Thyroid gland (tissue), 4 donors: ENCODE measurements at regions not wholly inside any gene's neighbourhood (a gene's known extent, or its start where the extent isn't known, plus 50 kb on each side); places are given as distances from the start of the nearest gene placed in this dataset.

Source experiments
- DNase-seq, 2 donors: peaks; one replicate each; pipeline ENCODE4 v3.0.0-alpha.2; 2019
- H3K27ac ChIP-seq, 3 donors: fragments of 200-600 bp; sonication (generic); 1 replicate in 2 of 3; 2 replicates in 1 of 3; pipeline ENCODE4 v1.5.1; 2016 to 2019; ENCODE audit warnings: mild to moderate bottlenecking in 1 of 3, moderate library complexity in 1 of 3
- H3K27me3 ChIP-seq: fragments of 200-600 bp; sonication (generic); one replicate; pipeline ENCODE4 v1.5.1; 2019
- H3K36me3 ChIP-seq, 2 donors: fragments of 200-600 bp; sonication (generic); one replicate each; pipeline ENCODE4 v1.5.1; 2016 to 2019
- H3K4me1 ChIP-seq, 2 donors: fragments of 200-600 bp; sonication (generic); one replicate each; pipeline ENCODE4 v1.5.1; 2017 to 2019
- H3K4me3 ChIP-seq, 3 donors: fragments of 200-600 bp; sonication (generic); replicated peaks in 1 of 3; 1 replicate in 2 of 3; 2 replicates in 1 of 3; pipeline ENCODE4 v1.5.1; 2016; ENCODE audit warnings: mild to moderate bottlenecking in 1 of 3
- H3K9me3 ChIP-seq: fragments of 200-600 bp; sonication (generic); one replicate; pipeline ENCODE4 v1.5.1; 2017
- POLR2A ChIP-seq, 2 donors: fragments of 450-650 bp; IDR thresholded peaks; one replicate each; pipeline ENCODE4 v1.6.1; 2017; ENCODE audit warnings: antibody characterized with exemption in 2 of 2, mild to moderate bottlenecking in 2 of 2, moderate library complexity in 1 of 2
- WGBS, 2 donors: methylation state at CpG; one replicate each; pipeline ENCODE4 v1.1.5; 2017; 5-methylcytosine and 5-hydroxymethylcytosine counted together
- intact Hi-C: fragments of 100-400 bp; cut with DNase I; formaldehyde crosslinking; loops from one replicate; pipeline ENCODE4 v1.15.1; 2023
- TF ChIP-seq, protein P1 (sequence below), 6 experiments: fragments of 200-600 bp in 3 of 6; fragments of 450-650 bp in 3 of 6; sonication (generic) in 3 of 6; IDR thresholded peaks; one replicate each; pipeline ENCODE4 v1.5.1; 2016 to 2019; ENCODE audit warnings: antibody characterized with exemption in 6 of 6, mild to moderate bottlenecking in 2 of 6, inconsistent platforms in 1 of 6, moderate library complexity in 1 of 6

GRCh38 chr3:80470433-80470832 lies 702.6 kb upstream of the ROBO1 start:
- intact Hi-C loops = no loop called here
- no peak overlapping the region for H3K27ac ChIP-seq
- no peak for DNase-seq
- H3K9me3 ChIP-seq = no peaks in the 10 kb centered on the region
- no peaks in the 10 kb centered on the region for H3K4me1 ChIP-seq
- H3K4me3 ChIP-seq = no peak overlapping the region
- H3K36me3 ChIP-seq = no peaks in the 10 kb centered on the region
- no peak for TF ChIP-seq POLR2A (IDR thresholded peaks at IDR 0.05)
- no peaks in the 10 kb centered on the region for H3K27me3 ChIP-seq
- 72 to 82% methylated on average over 2 of the region's 2 CpGs for WGBS, 2 donors

GRCh38 chr3:80465746-80466145 lies 697.9 kb upstream of the ROBO1 start:
- Histone ChIP-seq H3K9me3 (no peaks in the 10 kb centered on the region), H3K27ac (no peak overlapping the region), H3K4me3 (no peak overlapping the region), H3K36me3 (no peaks in the 10 kb centered on the region), H3K4me1 (no peaks in the 10 kb centered on the region), H3K27me3 (no peaks in the 10 kb centered on the region)
- intact Hi-C loops = no loop called here
- 85 to 97% methylated on average over 1 of the region's 1 CpG for WGBS, 2 donors
- no peak for DNase-seq
- TF ChIP-seq, protein P1, sequence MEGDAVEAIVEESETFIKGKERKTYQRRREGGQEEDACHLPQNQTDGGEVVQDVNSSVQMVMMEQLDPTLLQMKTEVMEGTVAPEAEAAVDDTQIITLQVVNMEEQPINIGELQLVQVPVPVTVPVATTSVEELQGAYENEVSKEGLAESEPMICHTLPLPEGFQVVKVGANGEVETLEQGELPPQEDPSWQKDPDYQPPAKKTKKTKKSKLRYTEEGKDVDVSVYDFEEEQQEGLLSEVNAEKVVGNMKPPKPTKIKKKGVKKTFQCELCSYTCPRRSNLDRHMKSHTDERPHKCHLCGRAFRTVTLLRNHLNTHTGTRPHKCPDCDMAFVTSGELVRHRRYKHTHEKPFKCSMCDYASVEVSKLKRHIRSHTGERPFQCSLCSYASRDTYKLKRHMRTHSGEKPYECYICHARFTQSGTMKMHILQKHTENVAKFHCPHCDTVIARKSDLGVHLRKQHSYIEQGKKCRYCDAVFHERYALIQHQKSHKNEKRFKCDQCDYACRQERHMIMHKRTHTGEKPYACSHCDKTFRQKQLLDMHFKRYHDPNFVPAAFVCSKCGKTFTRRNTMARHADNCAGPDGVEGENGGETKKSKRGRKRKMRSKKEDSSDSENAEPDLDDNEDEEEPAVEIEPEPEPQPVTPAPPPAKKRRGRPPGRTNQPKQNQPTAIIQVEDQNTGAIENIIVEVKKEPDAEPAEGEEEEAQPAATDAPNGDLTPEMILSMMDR (IDR thresholded peaks at IDR 0.05) = no peak
- TF ChIP-seq POLR2A (IDR thresholded peaks at IDR 0.05) = no peak

GRCh38 chr3:80451393-80451792 lies 683.6 kb upstream of the ROBO1 start:
- intact Hi-C loops = no loop called here
- no peak overlapping the region for H3K27ac ChIP-seq
- no peak for DNase-seq
- no peaks in the 10 kb centered on the region for H3K4me1 ChIP-seq
- no peaks in the 10 kb centered on the region for H3K27me3 ChIP-seq
- H3K4me3 ChIP-seq = no peak overlapping the region
- no peaks in the 10 kb centered on the region for H3K9me3 ChIP-seq
- no peaks in the 10 kb centered on the region for H3K36me3 ChIP-seq
- TF ChIP-seq, protein P1 (IDR thresholded peaks at IDR 0.05) = no peak
- TF ChIP-seq POLR2A (IDR thresholded peaks at IDR 0.05) = no peak

DNA sequence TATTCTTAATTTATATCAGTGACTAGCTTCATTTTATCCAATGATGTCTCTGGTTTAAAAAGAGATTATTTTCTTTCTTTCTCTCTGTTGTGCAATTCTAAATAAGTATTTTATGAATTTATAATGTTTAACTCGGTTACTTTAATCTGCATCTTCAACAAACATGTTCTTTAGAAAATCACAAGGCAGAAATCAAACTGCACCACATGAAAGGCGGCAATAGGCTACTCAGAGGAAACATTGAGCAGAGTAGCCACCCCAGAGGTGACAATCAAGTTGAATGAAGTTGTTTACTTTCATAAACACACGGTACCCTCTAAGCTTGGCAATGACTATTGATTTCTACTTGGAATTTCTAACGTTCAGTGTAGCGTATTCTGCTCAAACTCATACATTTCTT lies 677.8 kb upstream of the ROBO1 start:
- no peak overlapping the region for H3K27ac ChIP-seq
- no peaks in the 10 kb centered on the region for H3K4me1 ChIP-seq
- no peaks in the 10 kb centered on the region for H3K36me3 ChIP-seq
- H3K27me3 ChIP-seq = no peaks in the 10 kb centered on the region
- no peak overlapping the region for H3K4me3 ChIP-seq
- H3K9me3 ChIP-seq = no peaks in the 10 kb centered on the region
- intact Hi-C loops = no loop called here
- WGBS, 2 donors = 73 to 74% methylated on average over 5 of the region's 5 CpGs
- TF ChIP-seq, protein P1 (IDR thresholded peaks at IDR 0.05) = no peak
- no peak for TF ChIP-seq POLR2A (IDR thresholded peaks at IDR 0.05)
- no peak for DNase-seq

DNA sequence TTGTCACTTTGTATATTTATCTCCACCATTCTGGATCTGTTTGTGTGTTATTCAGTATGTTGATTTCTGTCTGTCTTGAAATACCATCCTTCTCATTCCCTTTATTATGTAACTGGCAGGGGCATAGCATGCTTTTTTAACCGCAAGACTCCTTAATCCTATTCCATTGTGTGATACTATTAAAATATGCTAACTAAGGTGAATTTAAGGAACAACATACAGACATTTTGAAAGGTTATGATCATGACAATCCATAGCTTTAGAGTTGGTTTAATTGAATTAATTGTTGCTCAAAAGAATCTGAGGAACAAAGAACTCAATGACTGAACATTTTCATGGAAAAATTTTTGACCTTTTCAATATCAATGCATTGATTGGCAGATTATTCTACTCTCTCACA lies 677.3 kb upstream of the ROBO1 start:
- no peak for DNase-seq
- Histone ChIP-seq H3K27me3 (no peaks in the 10 kb centered on the region), H3K9me3 (no peaks in the 10 kb centered on the region), H3K4me1 (no peaks in the 10 kb centered on the region), H3K27ac (no peak overlapping the region), H3K36me3 (no peaks in the 10 kb centered on the region), H3K4me3 (no peak overlapping the region)
- intact Hi-C loops = no loop called here
- WGBS, 2 donors = 73 to 78% methylated on average over 1 of the region's 1 CpG
- no peak for TF ChIP-seq POLR2A (IDR thresholded peaks at IDR 0.05)

- no peaks in the 10 kb centered on the region for H3K4me1 ChIP-seq
- H3K27ac ChIP-seq = no peak overlapping the region
- DNase-seq = no peak
- no peaks in the 10 kb centered on the region for H3K27me3 ChIP-seq
- 75 to 81% methylated on average over 4 of the region's 4 CpGs for WGBS, 2 donors
- intact Hi-C loops = no loop called here
- no peaks in the 10 kb centered on the region for H3K9me3 ChIP-seq
- no peaks in the 10 kb centered on the region for H3K36me3 ChIP-seq
- H3K4me3 ChIP-seq = no peak overlapping the region
- TF ChIP-seq POLR2A (IDR thresholded peaks at IDR 0.05) = no peak
- TF ChIP-seq, protein P1 (IDR thresholded peaks at IDR 0.05) = no peak
These were observed 671.7 kb upstream of the ROBO1 start for GRCh38 chr3:80439490-80439889.
